ENCODE measurements at regions not wholly inside any gene's neighbourhood (a gene's known extent, or its start where the extent isn't known, plus 50 kb on each side); places are given as distances from the start of the nearest gene placed in this dataset.

- no peak for TF ChIP-seq CTCF (optimal IDR thresholded peaks at IDR 0.05 in 1 of 3, IDR thresholded peaks at IDR 0.05 in 1 of 3, conservative IDR thresholded peaks at IDR 0.05 in 1 of 3; ENCODE audit: extremely low read depth in 1 of 3, insufficient read depth in 2 of 3, low read length in 3 of 3)
- no peak for TF ChIP-seq EZH2 (IDR thresholded peaks at IDR 0.05; ENCODE audit: low read length)
These were observed 1195.9 kb downstream of the MRPL39 start for GRCh38 chr21:24411429-24411828.

Data from keratinocyte (primary cell).